ENCODE measurements at regions not wholly inside any gene's neighbourhood (a gene's known extent, or its start where the extent isn't known, plus 50 kb on each side); places are given as distances from the start of the nearest gene placed in this dataset.

GRCh38 chr10:131025333-131025732 lies 286.2 kb downstream of the TCERG1L start:
- TF ChIP-seq CTCF (conservative IDR thresholded peaks at IDR 0.05) = no peak
- no peak for TF ChIP-seq ZFX (IDR thresholded peaks at IDR 0.05)
